Lung (tissue), 11 donors: ENCODE measurements at regions not wholly inside any gene's neighbourhood (a gene's known extent, or its start where the extent isn't known, plus 50 kb on each side); places are given as distances from the start of the nearest gene placed in this dataset.

Experiments
- ATAC-seq: fragments of 200-7000 bp; cut with Tn5 transposase; one replicate; pipeline ENCODE4 v1.9.1; 2020; ENCODE audit warnings: moderate number of reproducible peaks; ENCODE audit not compliant: insufficient read depth, low FRiP score
- DNase-seq, 3 donors: peaks; one replicate each; pipeline ENCODE4 v3.0.0-alpha.2; 2013 to 2017
- H3K27ac ChIP-seq, 2 donors: one replicate each; pipeline ENCODE4 v1.5.1; 2013; ENCODE audit warnings: mild to moderate bottlenecking in 2 of 2, moderate library complexity in 2 of 2, control low read depth in 1 of 2, inconsistent platforms in 1 of 2, low read depth in 1 of 2, low read length in 1 of 2
- H3K27me3 ChIP-seq, 3 donors: one replicate each; pipeline ENCODE4 v1.5.1; 2013; ENCODE audit warnings: low read length in 2 of 3; ENCODE audit not compliant: control insufficient read depth in 3 of 3, insufficient read depth in 3 of 3
- H3K36me3 ChIP-seq, 4 donors: one replicate each; pipeline ENCODE4 v1.5.1; 2013; ENCODE audit warnings: low read length in 4 of 4, mild to moderate bottlenecking in 1 of 4, moderate library complexity in 1 of 4; ENCODE audit not compliant: control insufficient read depth in 4 of 4, insufficient read depth in 4 of 4
- H3K4me1 ChIP-seq, 5 donors: one replicate each; pipeline ENCODE4 v1.5.1; 2013; ENCODE audit warnings: low read length in 5 of 5, mild to moderate bottlenecking in 2 of 5, moderate library complexity in 1 of 5; ENCODE audit not compliant: control insufficient read depth in 5 of 5, insufficient read depth in 5 of 5
- H3K4me3 ChIP-seq: one replicate; pipeline ENCODE4 v1.5.1; 2013; ENCODE audit warnings: mild to moderate bottlenecking, control low read depth, moderate library complexity
- H3K9ac ChIP-seq, 2 donors: one replicate each; pipeline ENCODE4 v1.5.1; 2013; ENCODE audit warnings: low read length in 2 of 2, control low read depth in 1 of 2; ENCODE audit not compliant: insufficient read depth in 1 of 2
- H3K9me3 ChIP-seq, 4 donors: one replicate each; pipeline ENCODE4 v1.5.1; 2013; ENCODE audit warnings: low read length in 3 of 4, mild to moderate bottlenecking in 1 of 4, moderate library complexity in 1 of 4; ENCODE audit not compliant: control insufficient read depth in 4 of 4, insufficient read depth in 3 of 4
- CTCF ChIP-seq: IDR thresholded peaks from 2 replicates; pipeline ENCODE4 v1.5.1; 2012; ENCODE audit warnings: mild to moderate bottlenecking; ENCODE audit errors: control extremely low read depth, extremely low read depth
- WGBS, 2 donors: extraction: QIAGEN DNeasy Blood & Tissue Kit; methylation state at CpG; one replicate each; pipeline ENCODE4 v1.1.7; 2013; 5-methylcytosine and 5-hydroxymethylcytosine counted together
- donor health status: control.
- donor health status: control.
- donor health status: Bipolar disorder and iron deficiency.
- donor health status: healthy.
- donor health status: DM: yes; HTN: yes; CAD: no.

- ATAC-seq (no peak), DNase-seq (no peak)
- H3K9me3 ChIP-seq = peaks cover 0 to 11% (median 5%) of the 10 kb centered on the region in 4 donors
- H3K27me3 ChIP-seq = no peaks in the 10 kb centered on the region
- peaks cover 0 to 11% (median 5%) of the 10 kb centered on the region in 5 donors for H3K4me1 ChIP-seq
- no peaks in the 10 kb centered on the region for H3K36me3 ChIP-seq
- WGBS, 2 donors = 74 to 95% methylated on average over 2 of the region's 2 CpGs
- no peak overlapping the region for H3K9ac ChIP-seq
- no peak overlapping the region for H3K27ac ChIP-seq
- TF ChIP-seq CTCF = no peak
- H3K4me3 ChIP-seq = no peak overlapping the region
These were observed 379.5 kb upstream of the CD180 start for GRCh38 chr5:67576112-67576511.

GRCh38 chr5:67575087-67575486 is 378.5 kb upstream of the CD180 start:
- Histone ChIP-seq H3K4me3 (no peak overlapping the region), H3K36me3 (no peaks in the 10 kb centered on the region), H3K9ac (no peak overlapping the region), H3K27me3 (no peaks in the 10 kb centered on the region), H3K4me1 (peaks cover 0 to 11% (median 5%) of the 10 kb centered on the region in 5 donors), H3K27ac (no peak overlapping the region), H3K9me3 (peaks cover 0 to 11% (median 5%) of the 10 kb centered on the region in 4 donors)
- DNase-seq (no peak), ATAC-seq (no peak)
- TF ChIP-seq CTCF = no peak
- 95 to 100% methylated on average over 1 of the region's 1 CpG for WGBS, 2 donors

- Histone ChIP-seq H3K27me3 (no peaks in the 10 kb centered on the region), H3K36me3 (no peaks in the 10 kb centered on the region), H3K27ac (no peak overlapping the region), H3K9ac (no peak overlapping the region), H3K9me3 (peaks cover 0 to 9% (median 3%) of the 10 kb centered on the region in 4 donors), H3K4me1 (no peaks in the 10 kb centered on the region), H3K4me3 (no peak overlapping the region)
- no peak for ATAC-seq
- DNase-seq = no peak
- TF ChIP-seq CTCF = no peak
- 83 to 91% methylated on average over 1 of the region's 1 CpG for WGBS, 2 donors
These were observed 364.7 kb upstream of the CD180 start for GRCh38 chr5:67561151-67561932.
